CD4-positive, alpha-beta T cell treated with Interleukin-21 for 1 hour (primary cell): ENCODE measurements at regions not wholly inside any gene's neighbourhood (a gene's known extent, or its start where the extent isn't known, plus 50 kb on each side); places are given as distances from the start of the nearest gene placed in this dataset.

Experiments
- DNase-seq: peaks from one replicate; pipeline ENCODE4 v3.0.0-alpha.2; 2020

DNA sequence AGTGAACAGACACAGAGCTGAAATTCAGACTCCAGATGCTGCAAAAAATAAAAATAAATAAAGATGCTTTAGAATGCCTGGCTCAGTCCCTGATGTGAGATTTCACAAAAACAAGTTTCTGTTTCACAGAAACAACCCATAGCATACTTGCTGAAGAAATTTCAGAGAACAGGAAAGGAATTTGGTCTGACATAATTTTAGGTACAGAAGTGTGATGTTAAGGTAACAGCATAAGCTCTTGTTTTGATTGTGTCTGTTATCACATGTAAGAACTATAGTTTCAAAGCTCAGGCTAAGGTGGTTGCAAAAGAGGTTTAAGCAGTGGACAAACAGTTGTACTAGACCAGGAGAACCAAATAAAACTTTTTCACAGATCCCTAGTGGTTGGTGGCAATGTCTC lies 152.1 kb downstream of the PTGER3 start:
- DNase-seq, result no peak

DNA sequence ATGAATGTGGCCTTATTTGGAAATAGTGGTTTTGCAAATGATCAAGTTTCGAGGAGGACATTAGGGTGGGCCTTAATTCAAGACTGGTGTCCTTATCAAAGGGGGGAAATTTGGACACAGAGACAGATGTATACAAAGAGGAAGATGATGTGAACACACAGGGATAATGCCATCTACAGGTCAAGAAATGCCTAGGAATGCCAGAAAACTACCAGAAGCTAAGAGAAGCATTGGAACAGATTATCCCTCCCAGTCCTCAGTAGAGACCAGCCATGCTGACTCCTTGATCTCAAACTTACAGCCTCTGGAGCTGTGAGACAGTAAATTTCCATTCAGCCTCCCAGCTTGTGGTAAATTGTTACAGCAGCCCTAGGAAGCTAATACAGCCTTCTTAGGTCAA lies 151.4 kb downstream of the PTGER3 start:
- no peak for DNase-seq

DNA sequence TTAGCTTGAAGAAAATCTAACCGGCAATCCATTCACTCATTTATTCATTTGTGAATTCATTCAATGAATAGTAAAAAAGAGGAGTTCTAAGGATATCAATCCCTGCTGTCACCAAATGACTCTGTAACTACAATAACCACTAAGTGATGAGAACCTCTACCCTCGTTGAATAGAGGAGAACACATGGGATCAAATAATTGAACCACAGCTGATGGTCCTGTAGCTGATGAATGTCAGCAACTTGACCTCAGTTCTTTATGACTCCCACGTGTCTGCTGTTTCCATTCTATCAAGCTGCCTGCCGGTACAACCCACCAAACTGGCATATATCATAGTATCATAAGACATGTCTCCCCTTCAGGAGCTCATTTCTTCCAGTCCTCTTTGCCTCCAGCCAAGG lies 150.3 kb downstream of the PTGER3 start:
- DNase-seq, result no peak

DNA sequence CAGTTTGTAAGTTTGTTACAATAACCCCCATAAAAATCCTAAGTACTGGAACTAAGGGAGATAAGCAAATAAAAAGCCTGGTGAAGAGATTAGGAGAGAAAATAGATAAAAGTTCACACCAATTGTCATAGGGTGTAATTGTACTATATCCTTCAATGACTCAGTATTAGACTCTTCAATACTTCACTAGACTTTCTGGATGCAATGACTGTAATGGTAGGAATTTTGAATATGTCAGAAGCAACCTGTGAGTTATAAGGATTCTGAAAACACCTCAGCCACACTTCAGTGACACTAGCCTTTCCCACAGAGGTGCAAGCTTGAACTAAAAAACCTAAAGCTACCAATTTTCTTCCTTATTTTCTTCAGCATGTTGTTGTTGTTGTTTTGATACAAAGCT lies 147.9 kb downstream of the PTGER3 start:
- DNase-seq, result no peak

DNA sequence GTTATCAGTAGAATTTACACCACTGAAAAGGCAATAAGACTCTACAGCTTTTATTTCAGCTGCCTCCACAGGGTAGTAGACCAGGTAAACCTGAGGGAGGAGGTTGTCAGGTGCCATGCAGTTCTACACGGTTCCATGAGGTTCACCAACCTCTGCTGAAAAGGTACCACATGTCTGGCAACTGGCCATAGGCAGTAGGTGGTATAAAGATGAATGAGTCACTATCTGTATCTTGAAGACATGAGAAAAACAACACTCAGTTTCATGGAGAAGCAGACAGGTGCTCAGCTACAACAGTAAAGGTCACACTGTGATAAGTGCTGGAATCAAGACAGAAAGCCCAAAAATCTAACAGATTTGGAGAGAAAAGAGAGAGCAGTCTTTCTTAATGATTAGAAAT lies 145.4 kb downstream of the PTGER3 start:
- no peak for DNase-seq

DNA sequence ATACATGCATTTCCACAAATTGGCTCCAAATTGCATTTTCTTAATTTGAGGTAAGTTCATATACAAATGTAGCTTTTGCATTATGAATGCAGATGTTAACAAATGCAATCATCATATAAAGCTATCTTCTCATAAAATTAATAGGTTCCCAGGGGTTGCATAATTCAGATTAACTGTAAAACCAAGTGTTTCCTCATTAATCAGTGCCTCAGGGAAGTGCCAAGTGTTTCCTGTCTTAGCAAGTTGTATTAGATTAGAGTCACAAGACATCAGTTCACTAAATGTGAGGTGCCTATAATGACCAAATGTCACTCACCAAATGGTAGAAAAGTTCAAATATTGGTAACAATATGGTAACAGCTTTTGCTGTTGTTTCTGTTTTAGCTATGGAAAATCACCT lies 140.8 kb downstream of the PTGER3 start:
- DNase-seq, result no peak

DNA sequence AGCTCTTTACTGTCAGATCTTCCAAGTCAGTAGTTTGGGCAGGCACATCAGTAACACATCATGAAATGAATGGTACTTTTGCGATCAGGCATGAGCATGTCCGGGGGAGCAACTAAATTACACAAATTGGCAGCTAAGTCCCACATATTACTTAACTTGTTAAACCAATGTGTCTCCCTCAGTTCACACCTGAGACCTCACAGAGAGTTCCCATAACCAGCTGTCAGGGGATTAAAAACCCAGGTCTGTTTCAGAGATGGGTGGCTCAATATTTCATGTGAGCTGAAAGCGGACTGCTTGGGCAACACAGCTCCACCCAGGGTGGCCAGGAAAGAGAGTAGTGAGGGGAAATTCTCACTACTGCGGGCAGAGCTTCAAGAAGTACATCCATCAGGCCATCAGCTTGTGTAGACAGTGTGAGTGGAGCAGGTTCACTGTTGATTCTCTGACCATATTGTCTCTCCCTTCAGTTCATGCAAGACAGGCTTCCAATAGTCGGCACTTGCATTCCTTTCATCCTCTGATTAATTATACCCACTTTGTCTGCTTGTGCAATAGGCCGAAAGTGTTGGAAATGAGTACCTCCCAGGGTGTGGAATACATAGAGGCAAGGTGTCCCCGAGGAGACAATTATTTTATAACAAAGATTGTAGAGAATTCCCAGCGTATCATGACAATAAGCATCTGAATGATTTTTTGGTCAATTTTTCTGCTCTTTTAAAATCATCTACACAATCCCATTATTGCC lies 139.9 kb downstream of the PTGER3 start:
- no peak for DNase-seq

DNA sequence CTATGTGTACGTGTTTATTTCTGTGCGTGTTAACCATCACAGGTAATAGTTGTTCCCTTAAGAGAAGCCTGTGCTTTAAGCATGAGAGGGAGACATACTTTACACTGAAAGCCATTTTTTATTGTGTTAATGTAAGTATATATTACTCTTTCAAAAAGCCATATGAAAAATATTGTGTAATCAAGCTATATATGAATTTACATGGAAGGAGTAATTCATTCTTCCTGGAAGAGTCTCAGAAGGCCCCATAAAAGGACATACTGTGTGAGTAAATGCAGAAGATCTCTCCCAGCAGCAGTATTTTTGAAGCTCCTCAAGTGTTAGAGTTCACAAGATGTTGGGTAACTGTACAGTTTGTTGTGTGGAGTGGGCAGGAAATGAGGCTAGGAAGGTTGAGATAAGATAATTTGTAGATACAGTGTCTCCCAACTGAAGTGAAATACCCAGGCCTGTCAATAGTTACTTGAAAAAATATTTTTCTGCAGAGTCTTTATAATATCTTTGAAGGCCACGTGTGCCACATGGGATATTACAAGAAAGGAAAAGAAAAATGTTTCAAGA lies 138.3 kb downstream of the PTGER3 start:
- DNase-seq, result no peak

DNA sequence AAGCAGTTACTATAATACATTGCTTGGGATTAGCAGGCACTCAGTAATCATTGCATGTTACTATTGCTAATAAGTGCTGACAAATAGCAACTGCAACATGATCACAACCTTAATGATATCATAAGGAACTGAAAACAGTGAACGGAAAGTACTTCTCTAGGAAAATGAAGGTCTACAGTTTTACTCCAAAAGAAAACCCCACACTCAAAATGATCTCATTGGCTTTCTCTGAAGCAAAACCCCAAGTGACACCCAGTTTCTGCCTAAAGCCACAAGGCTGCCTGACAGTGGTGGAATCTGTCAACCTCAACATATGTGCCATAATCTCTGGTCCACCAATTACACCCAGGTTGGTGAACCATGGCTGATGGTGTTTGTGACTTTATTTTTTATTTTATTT lies 137.6 kb downstream of the PTGER3 start:
- DNase-seq, result no peak

DNA sequence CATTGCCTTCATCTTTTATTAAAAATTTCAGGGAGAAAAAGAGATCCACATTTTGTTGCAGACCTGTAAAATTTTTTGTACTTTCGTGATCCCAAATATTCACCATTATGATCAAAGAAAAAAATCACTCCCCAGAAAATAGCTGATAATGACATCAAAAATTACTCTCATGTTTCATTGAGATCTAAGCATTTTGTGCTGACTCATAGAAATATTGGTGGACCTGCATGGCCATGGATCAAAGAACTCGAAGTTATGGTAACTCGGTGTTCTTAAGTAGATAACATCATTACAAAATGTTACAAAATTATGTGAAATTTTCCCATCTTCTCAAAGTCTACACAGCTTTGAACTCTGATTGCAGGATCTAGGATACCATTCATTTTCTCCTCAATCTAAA lies 135.8 kb downstream of the PTGER3 start:
- no peak for DNase-seq

DNA sequence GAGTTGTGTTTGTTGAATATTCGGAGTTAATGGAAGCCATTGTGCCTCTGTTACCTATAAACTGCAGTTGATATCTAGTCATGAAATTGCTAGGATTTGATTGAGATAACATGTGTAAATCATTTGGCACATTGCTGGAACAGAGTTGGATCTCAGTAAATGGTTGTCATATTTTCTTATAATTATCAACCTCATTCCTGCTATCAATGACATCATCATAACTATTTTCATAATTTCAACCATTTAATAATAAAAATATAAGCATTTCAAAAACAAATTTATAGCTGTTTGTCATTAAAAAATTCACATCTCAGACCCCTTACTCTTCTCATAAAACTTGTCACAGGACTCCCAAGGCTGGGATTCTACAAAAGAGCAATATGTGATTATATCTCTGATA lies 133.4 kb downstream of the PTGER3 start:
- no peak for DNase-seq

DNA sequence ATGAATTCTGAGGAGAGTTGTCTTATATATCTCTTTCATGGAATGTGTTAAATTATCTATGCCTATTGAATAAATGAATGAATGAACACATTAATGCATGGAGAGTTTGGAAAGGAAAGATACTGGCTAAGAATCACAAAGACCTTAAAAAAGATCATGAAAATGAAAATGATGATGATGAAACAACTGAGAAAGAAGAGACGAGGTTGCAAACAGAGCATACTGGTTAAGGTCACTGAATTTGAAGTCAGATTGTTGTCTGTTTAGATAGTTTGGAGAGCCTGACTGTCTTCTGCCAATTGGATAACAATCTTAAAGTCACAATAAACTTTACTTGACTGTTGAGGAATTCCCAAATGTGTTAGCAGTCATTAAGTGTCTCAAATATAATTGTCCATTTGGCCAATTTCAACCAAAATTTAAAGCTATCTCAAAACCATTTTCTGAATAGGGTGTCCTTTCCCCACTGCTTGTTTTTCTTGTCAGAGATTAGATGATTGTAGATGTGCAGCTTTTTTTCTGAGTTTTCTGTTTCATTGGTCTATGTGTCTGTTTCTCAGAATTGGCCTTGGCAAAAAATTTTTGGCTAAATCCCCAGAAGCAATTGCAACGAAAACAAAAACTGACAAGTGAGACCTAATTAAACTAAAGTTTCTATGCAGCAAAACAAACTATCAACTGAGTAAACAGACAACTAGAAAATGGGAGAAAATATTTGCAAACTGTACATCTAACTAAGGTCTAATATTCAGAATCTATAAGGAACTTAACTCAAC lies 132.2 kb downstream of the PTGER3 start:
- DNase-seq, result no peak

DNA sequence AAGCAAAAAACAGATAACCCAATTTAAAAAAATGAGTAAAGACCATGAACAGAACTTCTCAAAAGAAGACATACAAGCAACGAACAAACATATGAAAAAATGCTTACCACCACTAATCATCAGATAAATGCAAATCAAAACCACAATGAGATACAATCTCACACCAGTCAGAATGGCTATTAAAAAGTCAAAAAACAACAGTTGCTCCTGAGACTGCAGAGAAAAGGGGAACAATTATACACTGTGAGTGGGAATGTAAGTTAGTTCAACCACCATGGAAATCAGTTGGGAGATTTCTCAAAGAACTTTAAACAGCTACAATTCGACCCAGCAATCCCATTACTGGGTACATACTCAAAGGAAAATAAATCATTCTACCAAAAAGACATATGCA lies 131.6 kb downstream of the PTGER3 start:
- no peak for DNase-seq

DNA sequence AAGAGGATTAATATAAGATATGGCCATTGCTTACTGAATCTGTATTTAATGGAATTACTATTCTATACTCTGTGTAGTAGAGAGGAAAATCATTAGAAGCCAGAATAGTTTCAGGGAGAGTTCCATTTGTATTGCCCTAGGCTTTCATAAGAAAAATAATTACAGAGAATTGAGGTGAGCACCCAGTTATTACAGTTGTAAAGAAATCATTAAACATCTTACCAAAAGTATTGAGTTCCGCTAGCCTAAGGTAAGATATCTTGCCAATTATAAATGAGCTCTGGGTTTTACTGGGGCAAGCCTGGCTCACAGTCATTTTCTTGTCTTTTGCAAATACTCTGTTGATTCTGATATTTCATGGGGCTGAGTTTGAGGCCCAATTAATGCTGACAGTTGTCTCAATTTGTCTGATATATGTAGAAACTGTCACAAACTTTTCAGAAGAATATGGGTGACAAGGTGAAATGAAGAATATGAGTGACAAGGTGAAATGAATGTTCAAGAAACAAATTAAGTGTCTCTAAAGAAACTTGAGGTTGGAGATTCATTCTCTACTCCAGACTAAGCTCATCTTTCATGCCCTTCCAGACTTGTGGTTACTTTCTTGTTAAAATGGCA lies 127.8 kb downstream of the PTGER3 start:
- no peak for DNase-seq
